Smooth muscle cell (in vitro differentiated cells): ENCODE measurements at regions not wholly inside any gene's neighbourhood (a gene's known extent, or its start where the extent isn't known, plus 50 kb on each side); places are given as distances from the start of the nearest gene placed in this dataset.

ENCODE experiments used
- DNase-seq: peaks from one replicate; lab custom pipeline; 2025; ENCODE audit not compliant: unreplicated experiment; lab: John Stamatoyannopoulos, UW
- H2AFZ ChIP-seq: fragments of 200-600 bp; sonication (generic); 2 replicates; pipeline ENCODE4 v1.6.0; 2016; ENCODE audit warnings: antibody characterized with exemption, low read depth, mild to moderate bottlenecking
- H3F3A ChIP-seq: fragments of 200-600 bp; sonication (generic); 2 replicates; pipeline ENCODE4 v1.6.0; 2017; ENCODE audit warnings: antibody characterized with exemption, low read depth
- H3K27ac ChIP-seq: fragments of 200-600 bp; sonication (generic); 2 replicates; pipeline ENCODE4 v1.5.1; 2016; ENCODE audit warnings: low read depth, mild to moderate bottlenecking
- H3K27me3 ChIP-seq: fragments of 200-600 bp; sonication (generic); 2 replicates; pipeline ENCODE4 v1.6.1; 2016; ENCODE audit warnings: low read depth, mild to moderate bottlenecking
- H3K36me3 ChIP-seq: fragments of 200-600 bp; sonication (generic); 2 replicates; pipeline ENCODE4 v1.5.1; 2016; ENCODE audit warnings: low read depth
- H3K4me1 ChIP-seq: fragments of 200-600 bp; sonication (generic); 2 replicates; pipeline ENCODE4 v1.5.1; 2016; ENCODE audit warnings: low read depth
- H3K4me2 ChIP-seq: fragments of 200-600 bp; sonication (generic); 2 replicates; pipeline ENCODE4 v1.6.0; 2016; ENCODE audit warnings: mild to moderate bottlenecking
- H3K4me3 ChIP-seq: fragments of 200-600 bp; sonication (generic); 2 replicates; pipeline ENCODE4 v1.5.1; 2016; ENCODE audit warnings: mild to moderate bottlenecking
- H3K79me2 ChIP-seq: fragments of 200-600 bp; sonication (generic); 2 replicates; pipeline ENCODE4 v1.6.0; 2016; ENCODE audit warnings: low read depth, mild to moderate bottlenecking
- H3K9ac ChIP-seq: fragments of 200-600 bp; sonication (generic); 2 replicates; pipeline ENCODE4 v1.6.0; 2016; ENCODE audit warnings: low read depth
- H3K9me3 ChIP-seq: fragments of 200-600 bp; sonication (generic); replicated peaks from 2 replicates; pipeline ENCODE4 v1.5.1; 2016; ENCODE audit warnings: low read depth
- H4K20me1 ChIP-seq: fragments of 200-600 bp; sonication (generic); 2 replicates; pipeline ENCODE4 v1.6.0; 2016; ENCODE audit warnings: low read depth
- WGBS: methylation state at CpG from one replicate; pipeline ENCODE4 v1.1.7; 2016; ENCODE audit warnings: low lambda C conversion rate; 5-methylcytosine and 5-hydroxymethylcytosine counted together
- TF ChIP-seq, protein P1 (sequence below): fragments of 200-600 bp; sonication (generic); IDR thresholded peaks from 2 replicates; pipeline ENCODE4 v1.5.1; 2017; ENCODE audit warnings: borderline replicate concordance, mild to moderate bottlenecking, antibody characterized with exemption; ENCODE audit not compliant: insufficient read depth, poor library complexity, severe bottlenecking

DNA sequence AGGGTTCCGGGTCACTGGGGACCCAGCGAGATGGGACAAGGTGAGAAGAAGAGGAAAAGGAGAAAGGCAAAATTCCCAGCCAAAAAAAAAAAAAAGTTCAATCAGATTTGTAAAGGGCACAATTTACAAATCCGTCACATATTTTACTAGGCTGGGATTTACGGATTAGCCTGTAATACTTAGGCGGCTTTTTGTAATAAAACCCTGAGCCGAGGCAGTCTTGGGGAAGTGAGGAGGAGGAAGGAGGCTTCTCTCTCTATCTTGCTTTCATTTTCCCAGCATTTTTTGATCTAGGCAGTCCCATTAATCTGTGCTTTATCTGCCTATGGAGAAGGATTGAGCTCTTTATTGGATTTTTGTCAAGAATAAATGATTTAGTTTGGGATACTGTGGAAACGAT is 130.6 kb upstream of the SDK2 start:
- no peaks in the 10 kb centered on the region for H3K27me3 ChIP-seq
- H3K79me2 ChIP-seq, result no peaks in the 10 kb centered on the region
- no peak overlapping the region for H3K9ac ChIP-seq
- no peak overlapping the region for H3K27ac ChIP-seq
- H3K4me2 ChIP-seq, result peak overlapping the region; percentile 11
- H4K20me1 ChIP-seq, result no peaks in the 10 kb centered on the region
- H3K9me3 ChIP-seq, result no peaks in the 10 kb centered on the region
- no peaks in the 10 kb centered on the region for H3K36me3 ChIP-seq
- H3K4me3 ChIP-seq, result no peak overlapping the region
- DNase-seq, result no peak
- TF ChIP-seq, protein P1, sequence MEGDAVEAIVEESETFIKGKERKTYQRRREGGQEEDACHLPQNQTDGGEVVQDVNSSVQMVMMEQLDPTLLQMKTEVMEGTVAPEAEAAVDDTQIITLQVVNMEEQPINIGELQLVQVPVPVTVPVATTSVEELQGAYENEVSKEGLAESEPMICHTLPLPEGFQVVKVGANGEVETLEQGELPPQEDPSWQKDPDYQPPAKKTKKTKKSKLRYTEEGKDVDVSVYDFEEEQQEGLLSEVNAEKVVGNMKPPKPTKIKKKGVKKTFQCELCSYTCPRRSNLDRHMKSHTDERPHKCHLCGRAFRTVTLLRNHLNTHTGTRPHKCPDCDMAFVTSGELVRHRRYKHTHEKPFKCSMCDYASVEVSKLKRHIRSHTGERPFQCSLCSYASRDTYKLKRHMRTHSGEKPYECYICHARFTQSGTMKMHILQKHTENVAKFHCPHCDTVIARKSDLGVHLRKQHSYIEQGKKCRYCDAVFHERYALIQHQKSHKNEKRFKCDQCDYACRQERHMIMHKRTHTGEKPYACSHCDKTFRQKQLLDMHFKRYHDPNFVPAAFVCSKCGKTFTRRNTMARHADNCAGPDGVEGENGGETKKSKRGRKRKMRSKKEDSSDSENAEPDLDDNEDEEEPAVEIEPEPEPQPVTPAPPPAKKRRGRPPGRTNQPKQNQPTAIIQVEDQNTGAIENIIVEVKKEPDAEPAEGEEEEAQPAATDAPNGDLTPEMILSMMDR, result no peak
- no peaks in the 10 kb centered on the region for H3K4me1 ChIP-seq
- H3F3A ChIP-seq, result no peaks in the 10 kb centered on the region
- H2AFZ ChIP-seq, result no peak overlapping the region
- 32% methylated on average over 7 of the region's 7 CpGs for WGBS

DNA sequence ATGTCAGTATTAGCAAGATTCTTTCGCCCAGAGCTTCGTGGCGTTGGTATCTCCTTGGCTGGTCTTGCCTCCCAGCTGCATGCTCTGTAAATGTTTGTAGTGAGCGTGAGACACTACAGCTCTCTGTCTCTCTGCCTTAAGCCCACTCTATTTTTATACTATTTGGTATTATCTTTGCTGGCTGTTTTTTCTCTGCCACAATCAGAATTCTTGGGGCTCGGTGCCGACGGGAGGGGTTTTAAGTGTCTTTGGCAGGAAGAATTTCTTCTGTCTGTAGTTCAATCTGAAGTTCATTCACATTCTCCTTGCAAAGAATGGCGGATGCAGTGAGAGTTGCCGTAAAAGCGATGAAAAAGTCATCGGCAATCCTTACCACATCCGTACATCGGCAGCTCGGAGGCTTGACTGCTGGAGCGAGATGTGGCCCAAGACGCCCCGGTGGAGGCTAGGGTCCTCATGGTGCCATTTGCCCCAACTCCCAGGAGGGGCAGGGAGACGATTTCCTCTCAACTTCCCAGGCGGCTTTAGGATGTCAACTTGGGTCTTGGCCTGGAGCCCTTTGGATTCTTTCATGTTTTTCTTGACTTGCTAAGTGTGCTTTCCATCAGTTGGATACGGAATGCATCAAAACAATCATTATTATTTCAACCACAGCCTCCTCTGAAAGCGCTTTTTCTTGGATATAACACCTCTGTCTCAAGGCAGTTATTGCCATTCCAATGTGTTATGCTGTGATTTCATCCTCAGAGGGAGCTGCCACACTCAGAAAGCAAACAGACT is 132.3 kb upstream of the SDK2 start:
- Histone ChIP-seq H3K36me3 (no peaks in the 10 kb centered on the region), H3K27me3 (peaks cover 3% of the 10 kb centered on the region), H2AFZ (no peak overlapping the region), H4K20me1 (no peaks in the 10 kb centered on the region), H3K9me3 (no peaks in the 10 kb centered on the region), H3F3A (no peaks in the 10 kb centered on the region), H3K9ac (no peak overlapping the region), H3K79me2 (no peaks in the 10 kb centered on the region), H3K4me3 (no peak overlapping the region), H3K4me2 (peak overlapping the region; percentile 0), H3K4me1 (no peaks in the 10 kb centered on the region), H3K27ac (no peak overlapping the region)
- WGBS, result 77% methylated on average over 21 of the region's 21 CpGs
- DNase-seq, result no peak
- TF ChIP-seq, protein P1, result no peak

DNA sequence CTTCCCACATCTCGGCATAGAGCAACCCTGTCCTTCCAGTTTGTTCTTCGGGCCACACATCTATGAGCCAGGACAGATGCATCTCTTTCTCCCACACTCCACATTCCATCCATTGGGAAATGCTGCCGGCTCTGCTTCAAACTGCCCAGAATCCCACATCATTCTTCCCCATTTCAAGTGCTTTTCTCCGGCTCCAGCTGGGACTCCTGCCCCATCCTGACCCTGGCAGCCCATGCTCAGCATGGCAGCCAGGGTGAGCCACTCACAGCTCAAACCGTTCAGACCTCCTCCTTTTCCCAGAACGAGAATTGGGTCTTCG is 132.8 kb upstream of the SDK2 start:
- WGBS, result 42% methylated on average over 7 of the region's 7 CpGs
- DNase-seq, result no peak
- no peaks in the 10 kb centered on the region for H3F3A ChIP-seq
- no peak overlapping the region for H2AFZ ChIP-seq
- TF ChIP-seq, protein P1, result no peak
- peaks cover 8% of the 10 kb centered on the region for H3K27me3 ChIP-seq
- no peaks in the 10 kb centered on the region for H3K79me2 ChIP-seq
- H3K36me3 ChIP-seq, result no peaks in the 10 kb centered on the region
- H3K4me2 ChIP-seq, result peak overlapping the region; percentile 0
- no peak overlapping the region for H3K27ac ChIP-seq
- H4K20me1 ChIP-seq, result no peaks in the 10 kb centered on the region
- H3K9me3 ChIP-seq, result no peaks in the 10 kb centered on the region
- no peaks in the 10 kb centered on the region for H3K4me1 ChIP-seq
- no peak overlapping the region for H3K4me3 ChIP-seq
- H3K9ac ChIP-seq, result no peak overlapping the region

DNA sequence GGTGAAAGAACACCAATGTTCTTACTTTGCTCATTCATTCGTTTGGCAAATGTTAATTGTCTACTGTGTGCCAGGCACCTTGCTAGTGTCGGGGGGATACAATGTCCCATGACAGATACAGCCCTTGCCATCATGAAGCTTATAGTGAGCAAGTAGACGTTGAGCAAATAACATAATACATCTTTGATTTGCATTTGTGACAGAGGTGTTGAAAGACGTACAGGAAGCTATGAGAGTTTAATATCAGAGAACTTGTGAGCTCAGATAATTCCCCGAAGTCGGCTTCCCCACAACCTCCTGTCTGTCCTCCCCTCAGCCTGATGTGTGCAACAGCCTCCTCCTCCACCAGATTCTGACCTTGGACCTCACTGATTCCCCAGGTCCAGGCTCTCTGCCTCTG is 138.0 kb upstream of the SDK2 start:
- Histone ChIP-seq H4K20me1 (no peaks in the 10 kb centered on the region), H3K36me3 (no peaks in the 10 kb centered on the region), H3K79me2 (no peaks in the 10 kb centered on the region), H3K27me3 (peaks cover 41% of the 10 kb centered on the region), H3K4me3 (no peak overlapping the region), H3K4me1 (peaks cover 14% of the 10 kb centered on the region), H3K27ac (no peak overlapping the region), H3F3A (no peaks in the 10 kb centered on the region), H3K9me3 (no peaks in the 10 kb centered on the region), H3K4me2 (no peak overlapping the region), H2AFZ (no peak overlapping the region), H3K9ac (no peak overlapping the region)
- TF ChIP-seq, protein P1, result no peak
- WGBS, result 78% methylated on average over 6 of the region's 6 CpGs
- no peak for DNase-seq
